ENCODE measurements at regions not wholly inside any gene's neighbourhood (a gene's known extent, or its start where the extent isn't known, plus 50 kb on each side); places are given as distances from the start of the nearest gene placed in this dataset.

- Histone ChIP-seq H4K20me1 (ENCODE audit: control insufficient read depth, insufficient read depth, low read depth, low read length) (no peaks in the 10 kb centered on the region), H3K79me2 (ENCODE audit: control insufficient read depth, low read length) (no peaks in the 10 kb centered on the region), H3K9me3 (ENCODE audit: control insufficient read depth, insufficient read depth, low read length) (no peaks in the 10 kb centered on the region), H3K27ac (ENCODE audit: low read depth, low read length) (no peak overlapping the region), H3K27me3 (ENCODE audit: control insufficient read depth, low read length) (peaks cover 8% of the 10 kb centered on the region), H3F3A (ENCODE audit: control insufficient read depth, insufficient read depth) (no peaks in the 10 kb centered on the region), H3K9me2 (replicated peaks; ENCODE audit: control insufficient read depth, low read length) (no peaks in the 10 kb centered on the region), H3K4me3 (ENCODE audit: low read length) (no peak overlapping the region), H3K4me2 (ENCODE audit: low read length) (no peak overlapping the region), H3K36me3 (ENCODE audit: control insufficient read depth, low read length) (no peaks in the 10 kb centered on the region), H3K4me1 (ENCODE audit: control insufficient read depth, low read length) (no peaks in the 10 kb centered on the region)
- TF ChIP-seq EZH2phosphoT487 (IDR thresholded peaks at IDR 0.05; ENCODE audit: borderline replicate concordance, low read length) (no peak), CTCF (IDR thresholded peaks at IDR 0.05; ENCODE audit: low read depth, low read length, poor library complexity, severe bottlenecking) (no peak)
These were observed 158.7 kb downstream of the PSMG1 start for GRCh38 chr21:39024538-39024937.

- TF ChIP-seq CTCF (IDR thresholded peaks at IDR 0.05; ENCODE audit: low read depth, low read length, poor library complexity, severe bottlenecking) = peak; percentile 27
- TF ChIP-seq EZH2phosphoT487 (IDR thresholded peaks at IDR 0.05; ENCODE audit: borderline replicate concordance, low read length) = no peak
- Histone ChIP-seq H3K4me2 (ENCODE audit: low read length) (no peak overlapping the region), H3K79me2 (ENCODE audit: control insufficient read depth, low read length) (no peaks in the 10 kb centered on the region), H3K4me1 (ENCODE audit: control insufficient read depth, low read length) (no peaks in the 10 kb centered on the region), H3K4me3 (ENCODE audit: low read length) (no peak overlapping the region), H3K36me3 (ENCODE audit: control insufficient read depth, low read length) (no peaks in the 10 kb centered on the region), H3K27ac (ENCODE audit: low read depth, low read length) (no peak overlapping the region), H3F3A (ENCODE audit: control insufficient read depth, insufficient read depth) (no peaks in the 10 kb centered on the region), H3K9me2 (replicated peaks; ENCODE audit: control insufficient read depth, low read length) (no peaks in the 10 kb centered on the region), H3K27me3 (ENCODE audit: control insufficient read depth, low read length) (no peaks in the 10 kb centered on the region; the same call in 1 of the 2 replicates), H4K20me1 (ENCODE audit: control insufficient read depth, insufficient read depth, low read depth, low read length) (no peaks in the 10 kb centered on the region), H3K9me3 (ENCODE audit: control insufficient read depth, insufficient read depth, low read length) (no peaks in the 10 kb centered on the region)
These were observed 160.2 kb downstream of the PSMG1 start for GRCh38 chr21:39022863-39023693.

- Histone ChIP-seq H3K27ac (ENCODE audit: low read depth, low read length) (no peak overlapping the region), H3K36me3 (ENCODE audit: control insufficient read depth, low read length) (no peaks in the 10 kb centered on the region), H3K4me3 (ENCODE audit: low read length) (no peak overlapping the region), H3K4me2 (ENCODE audit: low read length) (no peak overlapping the region), H4K20me1 (ENCODE audit: control insufficient read depth, insufficient read depth, low read depth, low read length) (no peaks in the 10 kb centered on the region), H3F3A (ENCODE audit: control insufficient read depth, insufficient read depth) (no peaks in the 10 kb centered on the region), H3K9me2 (replicated peaks; ENCODE audit: control insufficient read depth, low read length) (no peaks in the 10 kb centered on the region), H3K79me2 (ENCODE audit: control insufficient read depth, low read length) (no peaks in the 10 kb centered on the region), H3K9me3 (ENCODE audit: control insufficient read depth, insufficient read depth, low read length) (no peaks in the 10 kb centered on the region), H3K4me1 (ENCODE audit: control insufficient read depth, low read length) (peaks cover 4% of the 10 kb centered on the region), H3K27me3 (ENCODE audit: control insufficient read depth, low read length) (no peaks in the 10 kb centered on the region)
- no peak for TF ChIP-seq EZH2phosphoT487 (IDR thresholded peaks at IDR 0.05; ENCODE audit: borderline replicate concordance, low read length)
- no peak for TF ChIP-seq CTCF (IDR thresholded peaks at IDR 0.05; ENCODE audit: low read depth, low read length, poor library complexity, severe bottlenecking)
These were observed 160.8 kb downstream of the PSMG1 start for GRCh38 chr21:39022466-39022862.
